ENCODE measurements at regions not wholly inside any gene's neighbourhood (a gene's known extent, or its start where the extent isn't known, plus 50 kb on each side); places are given as distances from the start of the nearest gene placed in this dataset.
"Not testable (repeated sequence)": the region's sequence is repeated elsewhere in the genome, so short reads cannot be mapped to it uniquely, and the experiment has no call there.

GRCh38 chr11:3564383-3564782, 77.4 kb downstream of the ART5 start:
- TF ChIP-seq CTCF (IDR thresholded peaks at IDR 0.05 in 4 of 5, conservative IDR thresholded peaks at IDR 0.05 in 1 of 5); POLR2A (IDR thresholded peaks at IDR 0.05): not testable (repeated sequence)

Data from gastrocnemius medialis (tissue), 4 donors.